Esophagus muscularis mucosa (tissue), 4 donors: ENCODE measurements at regions not wholly inside any gene's neighbourhood (a gene's known extent, or its start where the extent isn't known, plus 50 kb on each side); places are given as distances from the start of the nearest gene placed in this dataset.

Source experiments
- DNase-seq: peaks from one replicate; pipeline ENCODE4 v3.0.0-alpha.2; 2017; ENCODE audit errors: extremely low spot score
- H3K27ac ChIP-seq, 4 donors: fragments of 200-600 bp; sonication (generic); replicated peaks in 1 of 4; 1 replicate in 3 of 4; 2 replicates in 1 of 4; pipeline ENCODE4 v1.5.1; 2016 to 2019; ENCODE audit warnings: mild to moderate bottlenecking in 1 of 4
- H3K27me3 ChIP-seq, 4 donors: fragments of 200-600 bp; sonication (generic); one replicate each; pipeline versions ENCODE4 v1.5.1 to v1.6.0; 2016 to 2019
- H3K36me3 ChIP-seq, 4 donors: fragments of 200-600 bp; sonication (generic); one replicate each; pipeline ENCODE4 v1.5.1; 2016 to 2019
- H3K4me1 ChIP-seq, 4 donors: fragments of 200-600 bp; sonication (generic); one replicate each; pipeline ENCODE4 v1.5.1; 2016 to 2019
- H3K4me3 ChIP-seq, 4 donors: fragments of 200-600 bp; sonication (generic); 1 replicate in 2 of 4; 2 replicates in 2 of 4; pipeline ENCODE4 v1.5.1; 2016 to 2019; ENCODE audit warnings: mild to moderate bottlenecking in 4 of 4, moderate library complexity in 1 of 4
- H3K9me3 ChIP-seq, 4 donors: fragments of 200-600 bp; sonication (generic); 1 replicate in 3 of 4; 2 replicates in 1 of 4; pipeline ENCODE4 v1.5.1; 2016 to 2019
- CTCF ChIP-seq, 3 experiments: fragments of 200-600 bp in 2 of 3; fragments of 450-650 bp in 1 of 3; sonication (generic) in 2 of 3; IDR thresholded peaks; one replicate each; pipeline ENCODE4 v1.5.1; 2017 to 2019; ENCODE audit warnings: antibody characterized with exemption in 3 of 3, mild to moderate bottlenecking in 2 of 3, moderate library complexity in 1 of 3
- EP300 ChIP-seq: sonication (generic); formaldehyde crosslinking; IDR thresholded peaks from one replicate; pipeline ENCODE4 v1.6.1; 2017; ENCODE audit warnings: antibody characterized with exemption
- POLR2A ChIP-seq: fragments of 450-650 bp; IDR thresholded peaks from one replicate; pipeline ENCODE4 v1.6.1; 2017; ENCODE audit warnings: antibody characterized with exemption, moderate library complexity, mild to moderate bottlenecking, low read depth
- POLR2AphosphoS5 ChIP-seq, 2 donors: sonication (generic); formaldehyde crosslinking; IDR thresholded peaks; one replicate each; pipeline ENCODE4 v1.6.1; 2017; ENCODE audit warnings: antibody characterized with exemption in 2 of 2
- WGBS: methylation state at CpG from one replicate; pipeline ENCODE4 v1.1.5; 2018; 5-methylcytosine and 5-hydroxymethylcytosine counted together
- intact Hi-C: fragments of 100-400 bp; cut with DNase I; formaldehyde crosslinking; loops from one replicate; pipeline ENCODE4 v1.15.1; 2023

- Histone ChIP-seq H3K4me3 (no peak overlapping the region), H3K9me3 (no peaks in the 10 kb centered on the region), H3K27ac (no peak overlapping the region), H3K27me3 (peaks cover 0 to 3% (median 0%) of the 10 kb centered on the region in 4 donors), H3K36me3 (no peaks in the 10 kb centered on the region), H3K4me1 (no peaks in the 10 kb centered on the region)
- WGBS = 100% methylated on average over 2 of the region's 2 CpGs
- no peak for DNase-seq
- TF ChIP-seq POLR2AphosphoS5 (IDR thresholded peaks at IDR 0.05) = no peak
- TF ChIP-seq EP300 = no peak
- TF ChIP-seq POLR2A = no peak
- no peak for TF ChIP-seq CTCF (IDR thresholded peaks at IDR 0.05)
- intact Hi-C loops = no loop called here
Measured at GRCh38 chr20:41678799-41679198, 60.6 kb upstream of the CHD6 start.

- peak; percentile 72 for DNase-seq
- no peak for TF ChIP-seq POLR2AphosphoS5 (IDR thresholded peaks at IDR 0.05)
- no peak for TF ChIP-seq EP300
- no peak for TF ChIP-seq POLR2A
- TF ChIP-seq CTCF (IDR thresholded peaks at IDR 0.05) = no peak
- WGBS = 91% methylated on average over 3 of the region's 3 CpGs
- H3K4me1 ChIP-seq = no peaks in the 10 kb centered on the region
- no peaks in the 10 kb centered on the region for H3K36me3 ChIP-seq
- peaks cover 0 to 33% (median 0%) of the 10 kb centered on the region in 4 donors for H3K27me3 ChIP-seq
- intact Hi-C loops = no loop called here
- no peak overlapping the region for H3K4me3 ChIP-seq
- no peaks in the 10 kb centered on the region for H3K9me3 ChIP-seq
- H3K27ac ChIP-seq = no peak overlapping the region
Measured at GRCh38 chr20:41672282-41672681, 54.1 kb upstream of the CHD6 start.

GRCh38 chr20:41671143-41671542 is 53.0 kb upstream of the CHD6 start:
- Histone ChIP-seq H3K27ac (no peak overlapping the region), H3K4me3 (no peak overlapping the region), H3K4me1 (no peaks in the 10 kb centered on the region), H3K9me3 (no peaks in the 10 kb centered on the region), H3K27me3 (peaks cover 0 to 33% (median 0%) of the 10 kb centered on the region in 4 donors), H3K36me3 (no peaks in the 10 kb centered on the region)
- DNase-seq = no peak
- 68% methylated on average over 5 of the region's 6 CpGs for WGBS
- TF ChIP-seq POLR2AphosphoS5 (IDR thresholded peaks at IDR 0.05) = no peak
- TF ChIP-seq CTCF (IDR thresholded peaks at IDR 0.05) = no peak
- TF ChIP-seq POLR2A = no peak
- TF ChIP-seq EP300 = no peak
- intact Hi-C loops = no loop called here

GRCh38 chr20:41670631-41671030 is 52.5 kb upstream of the CHD6 start:
- DNase-seq = no peak
- no peak overlapping the region for H3K27ac ChIP-seq
- no peak overlapping the region for H3K4me3 ChIP-seq
- 74% methylated on average over 6 of the region's 6 CpGs for WGBS
- no peaks in the 10 kb centered on the region for H3K4me1 ChIP-seq
- H3K27me3 ChIP-seq = peaks cover 0 to 33% (median 0%) of the 10 kb centered on the region in 4 donors
- no peak for TF ChIP-seq EP300
- no peak for TF ChIP-seq POLR2A
- no peak for TF ChIP-seq POLR2AphosphoS5 (IDR thresholded peaks at IDR 0.05)
- no peak for TF ChIP-seq CTCF (IDR thresholded peaks at IDR 0.05)
- intact Hi-C loops = no loop called here
- H3K36me3 ChIP-seq = no peaks in the 10 kb centered on the region
- no peaks in the 10 kb centered on the region for H3K9me3 ChIP-seq

GRCh38 chr20:41669708-41670263 is 51.6 kb upstream of the CHD6 start:
- no peak for DNase-seq
- Histone ChIP-seq H3K27ac (no peak overlapping the region), H3K4me3 (no peak overlapping the region), H3K4me1 (no peaks in the 10 kb centered on the region), H3K36me3 (no peaks in the 10 kb centered on the region), H3K9me3 (no peaks in the 10 kb centered on the region), H3K27me3 (peaks cover 0 to 33% (median 0%) of the 10 kb centered on the region in 4 donors)
- intact Hi-C loops = no loop called here
- TF ChIP-seq CTCF (IDR thresholded peaks at IDR 0.05) (no peak), POLR2A (no peak), POLR2AphosphoS5 (IDR thresholded peaks at IDR 0.05) (no peak)
- WGBS = 45% methylated on average over 6 of the region's 6 CpGs
